Fibroblast of lung (primary cell): ENCODE measurements at regions not wholly inside any gene's neighbourhood (a gene's known extent, or its start where the extent isn't known, plus 50 kb on each side); places are given as distances from the start of the nearest gene placed in this dataset.

Experiments used
- DNase-seq, 2 donors: peaks; one replicate each; pipeline versions ENCODE4 v3.0.0 to v3.0.0-alpha.2; 2010; ENCODE audit warnings: low read depth in 2 of 2
- H2AFZ ChIP-seq: 2 replicates; pipeline ENCODE4 v1.5.1; 2012; ENCODE audit warnings: low read length, control low read depth, inconsistent platforms
- H3K27ac ChIP-seq: 2 replicates; pipeline ENCODE4 v1.5.1; 2011; ENCODE audit warnings: low read length, control low read depth; ENCODE audit not compliant: insufficient read depth
- H3K27me3 ChIP-seq: 2 replicates; pipeline ENCODE4 v1.5.1; 2011; ENCODE audit warnings: mild to moderate bottlenecking, low read length; ENCODE audit not compliant: control insufficient read depth, insufficient read depth
- H3K36me3 ChIP-seq: 2 replicates; pipeline ENCODE4 v1.5.1; 2011; ENCODE audit warnings: low read length; ENCODE audit not compliant: control insufficient read depth, insufficient read depth
- H3K4me1 ChIP-seq: 2 replicates; pipeline ENCODE4 v1.5.1; 2011; ENCODE audit warnings: low read length; ENCODE audit not compliant: control insufficient read depth, insufficient read depth; ENCODE audit errors: extremely low read depth
- H3K4me2 ChIP-seq: 2 replicates; pipeline ENCODE4 v1.5.1; 2011; ENCODE audit warnings: low read length, control low read depth; ENCODE audit not compliant: insufficient read depth; ENCODE audit errors: extremely low read depth
- H3K4me3 ChIP-seq, 4 experiments: fragments of 200-600 bp in 1 of 4; sonication (generic) in 1 of 4; replicated peaks in 1 of 4; 2 replicates each; pipeline ENCODE4 v1.5.1; 2011 to 2016; ENCODE audit warnings: low read length in 4 of 4, low read depth in 3 of 4, mild to moderate bottlenecking in 3 of 4, control low read depth in 2 of 4, inconsistent platforms in 1 of 4, mixed read lengths in 1 of 4; ENCODE audit not compliant: insufficient read depth in 1 of 4; ENCODE audit errors: control extremely low read depth in 1 of 4
- H3K79me2 ChIP-seq: 2 replicates; pipeline ENCODE4 v1.5.1; 2012; ENCODE audit warnings: mild to moderate bottlenecking, low read length, inconsistent platforms; ENCODE audit not compliant: control insufficient read depth, insufficient read depth
- H3K9ac ChIP-seq: 2 replicates; pipeline ENCODE4 v1.5.1; 2011; ENCODE audit warnings: mild to moderate bottlenecking, low read length, control low read depth; ENCODE audit not compliant: insufficient read depth
- H3K9me3 ChIP-seq: 2 replicates; pipeline ENCODE4 v1.5.1; 2012; ENCODE audit warnings: low read depth, low read length; ENCODE audit not compliant: control insufficient read depth, insufficient read depth
- H4K20me1 ChIP-seq: 2 replicates; pipeline ENCODE4 v1.5.1; 2011; ENCODE audit warnings: low read length; ENCODE audit not compliant: control insufficient read depth, insufficient read depth; ENCODE audit errors: extremely low read depth
- CTCF ChIP-seq, 2 donors: IDR thresholded peaks in 1 of 2; conservative IDR thresholded peaks in 1 of 2; 1 replicate in 1 of 2; 2 replicates in 1 of 2; pipeline ENCODE4 v1.5.1; 2011 to 2012; ENCODE audit warnings: low read length in 2 of 2, control low read depth in 1 of 2, inconsistent platforms in 1 of 2, low read depth in 1 of 2, mild to moderate bottlenecking in 1 of 2
- EZH2 ChIP-seq: IDR thresholded peaks from 2 replicates; pipeline ENCODE4 v1.5.1; 2012; ENCODE audit warnings: low read length, control low read depth, mild to moderate bottlenecking; ENCODE audit errors: missing control alignments

DNA sequence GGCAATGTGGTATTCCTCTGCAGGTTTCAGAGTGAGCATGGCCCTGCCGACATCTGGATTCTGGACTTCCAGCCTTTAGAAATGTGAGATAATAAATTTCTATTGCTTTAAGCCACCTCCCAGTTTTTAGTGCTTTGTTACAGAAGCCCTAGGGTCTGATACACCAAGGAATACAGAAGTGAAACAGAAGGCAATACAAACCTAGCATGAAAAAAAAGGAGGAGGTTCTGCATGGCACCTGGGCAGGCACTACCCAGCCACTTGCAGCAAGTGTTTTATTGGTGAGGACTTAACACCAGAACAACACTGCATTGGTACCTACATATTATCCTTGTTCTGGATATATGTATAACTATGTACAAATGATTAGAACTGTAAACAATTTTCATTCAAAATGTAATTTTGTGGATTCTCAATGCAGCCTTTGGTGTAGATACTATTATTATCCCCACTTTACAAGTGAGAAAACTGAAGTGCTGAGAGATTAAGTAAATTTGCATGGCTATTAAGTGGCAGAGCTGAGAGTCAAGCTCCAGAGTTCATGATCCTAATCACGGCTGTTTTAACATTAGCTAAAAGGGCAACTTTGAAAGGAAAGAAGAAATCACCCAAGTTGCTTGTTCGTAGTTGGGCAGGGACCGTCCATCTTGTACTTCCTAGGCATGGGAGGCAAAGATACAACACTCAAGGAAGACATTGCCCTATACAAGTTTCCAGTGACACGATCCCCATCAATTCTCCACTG, 71.8 kb downstream of the IL21 start:
- no peak for TF ChIP-seq CTCF (conservative IDR thresholded peaks at IDR 0.05 in 1 of 2, IDR thresholded peaks at IDR 0.05 in 1 of 2; ENCODE audit: low read depth in 1 of 2, low read length in 2 of 2)
- TF ChIP-seq EZH2 = no peak
- Histone ChIP-seq H3K27me3 (no peaks in the 10 kb centered on the region), H3K27ac (no peak overlapping the region), H4K20me1 (no peaks in the 10 kb centered on the region), H3K79me2 (no peaks in the 10 kb centered on the region), H3K4me2 (no peak overlapping the region), H2AFZ (no peak overlapping the region), H3K9me3 (no peaks in the 10 kb centered on the region), H3K9ac (no peak overlapping the region), H3K36me3 (no peaks in the 10 kb centered on the region), H3K4me1 (no peaks in the 10 kb centered on the region), H3K4me3 (no peak overlapping the region)
- DNase-seq = no peak

DNA sequence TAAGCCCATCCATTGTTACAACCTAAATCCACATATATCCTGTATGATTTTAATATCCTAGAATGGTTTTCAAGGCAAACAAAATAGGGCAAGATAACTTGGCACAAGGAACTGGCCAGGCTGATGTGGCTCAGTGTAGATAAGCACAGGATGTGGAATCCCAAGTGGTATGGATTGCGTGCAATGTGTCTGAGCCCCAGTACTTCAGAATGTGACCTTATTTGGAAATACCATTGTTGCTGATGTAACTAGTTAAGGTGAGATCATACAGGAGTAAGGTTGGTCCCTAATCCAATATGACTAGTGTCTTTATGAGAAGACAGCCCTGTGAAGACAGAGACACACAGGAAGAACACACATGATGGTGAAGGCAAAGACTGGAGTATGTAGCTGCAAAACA, 72.4 kb downstream of the IL21 start:
- no peaks in the 10 kb centered on the region for H3K9me3 ChIP-seq
- peak; percentile 11 to 80 for DNase-seq
- no peaks in the 10 kb centered on the region for H3K79me2 ChIP-seq
- no peak overlapping the region for H3K4me3 ChIP-seq
- H3K27me3 ChIP-seq = no peaks in the 10 kb centered on the region
- no peaks in the 10 kb centered on the region for H3K4me1 ChIP-seq
- TF ChIP-seq CTCF (conservative IDR thresholded peaks at IDR 0.05 in 1 of 2, IDR thresholded peaks at IDR 0.05 in 1 of 2; ENCODE audit: low read depth in 1 of 2, low read length in 2 of 2) (no peak), EZH2 (no peak)
- no peaks in the 10 kb centered on the region for H3K36me3 ChIP-seq
- H2AFZ ChIP-seq = no peak overlapping the region
- H3K9ac ChIP-seq = no peak overlapping the region
- no peaks in the 10 kb centered on the region for H4K20me1 ChIP-seq
- no peak overlapping the region for H3K27ac ChIP-seq
- no peak overlapping the region for H3K4me2 ChIP-seq

DNA sequence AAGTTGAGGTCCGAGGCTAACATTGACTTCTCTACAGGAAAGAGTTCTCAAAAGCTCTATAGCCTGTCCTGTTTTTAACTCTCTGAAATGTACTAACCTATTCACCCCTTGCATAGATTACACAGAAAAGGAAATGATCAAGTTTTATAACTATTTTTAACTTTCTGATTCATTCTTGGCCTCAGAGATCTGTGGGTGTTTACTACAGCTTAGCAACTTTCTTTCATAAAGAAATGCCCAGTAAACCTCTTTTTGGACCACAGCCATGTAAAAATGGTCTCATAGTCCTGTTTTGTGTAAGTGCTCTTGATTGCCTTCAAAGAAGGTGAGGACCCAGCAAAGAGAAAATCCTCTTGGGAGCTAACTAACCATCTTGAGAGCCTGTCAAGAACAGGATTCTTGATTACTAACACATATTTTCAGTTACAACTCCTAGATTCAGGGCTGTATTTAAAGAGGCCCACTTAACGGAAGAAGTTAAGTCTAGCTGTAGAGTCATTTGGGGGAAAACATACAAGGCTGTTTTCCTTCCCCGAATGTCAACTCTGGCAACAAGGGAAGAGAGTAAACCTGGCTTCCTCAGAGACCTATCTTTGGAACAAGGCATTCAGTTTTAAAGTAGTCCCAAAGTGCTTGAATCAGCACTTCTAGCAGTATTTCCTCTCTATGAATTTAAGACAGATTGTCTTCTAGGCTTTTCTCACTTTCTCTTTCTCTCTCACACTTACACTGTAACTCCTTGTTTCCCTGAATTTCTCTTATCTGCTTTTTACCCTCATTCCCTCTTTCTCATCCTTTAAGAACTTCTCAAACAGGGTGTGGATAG, 78.2 kb downstream of the IL21 start:
- no peaks in the 10 kb centered on the region for H3K9me3 ChIP-seq
- DNase-seq = peak; percentile 72 to 76
- H3K27ac ChIP-seq = no peak overlapping the region
- no peak overlapping the region for H2AFZ ChIP-seq
- H3K27me3 ChIP-seq = no peaks in the 10 kb centered on the region
- H3K4me1 ChIP-seq = peaks cover 2% of the 10 kb centered on the region
- no peak overlapping the region for H3K4me3 ChIP-seq
- H3K4me2 ChIP-seq = no peak overlapping the region
- TF ChIP-seq CTCF (conservative IDR thresholded peaks at IDR 0.05 in 1 of 2, IDR thresholded peaks at IDR 0.05 in 1 of 2; ENCODE audit: low read depth in 1 of 2, low read length in 2 of 2) (no peak), EZH2 (no peak)
- H3K79me2 ChIP-seq = no peaks in the 10 kb centered on the region
- no peaks in the 10 kb centered on the region for H4K20me1 ChIP-seq
- no peaks in the 10 kb centered on the region for H3K36me3 ChIP-seq
- no peak overlapping the region for H3K9ac ChIP-seq
